Skin epidermis (tissue), 12 donors: ENCODE measurements at regions not wholly inside any gene's neighbourhood (a gene's known extent, or its start where the extent isn't known, plus 50 kb on each side); places are given as distances from the start of the nearest gene placed in this dataset.

Experiments used
- H3K27ac ChIP-seq, 21 experiments: fragments of 200-600 bp; sonication (generic) in 11 of 21; one replicate each; pipeline ENCODE4 v1.5.0; 2020; ENCODE audit warnings: mild to moderate bottlenecking in 3 of 21, inconsistent platforms in 2 of 21, moderate library complexity in 2 of 21
- H3K4me3 ChIP-seq, 7 experiments: fragments of 200-600 bp; sonication (generic) in 2 of 7; one replicate each; pipeline ENCODE4 v1.5.0; 2020; ENCODE audit warnings: inconsistent platforms in 2 of 7, mild to moderate bottlenecking in 2 of 7, moderate library complexity in 1 of 7

- no peak overlapping the region for H3K4me3 ChIP-seq
- no peak overlapping the region for H3K27ac ChIP-seq
Measured at GRCh38 chr22:22123960-22124278, 120.7 kb upstream of the VPREB1 start.

- Histone ChIP-seq H3K27ac (no peak overlapping the region), H3K4me3 (no peak overlapping the region)
Measured at GRCh38 chr22:22123118-22123959, 121.2 kb upstream of the VPREB1 start.

GRCh38 chr22:22122348-22123117, 122.1 kb upstream of the VPREB1 start:
- no peak overlapping the region for H3K27ac ChIP-seq
- no peak overlapping the region for H3K4me3 ChIP-seq

- H3K27ac ChIP-seq, result no peak overlapping the region
- no peak overlapping the region for H3K4me3 ChIP-seq
Measured at GRCh38 chr22:22121445-22121844, 123.1 kb upstream of the VPREB1 start.

- Histone ChIP-seq H3K4me3 (no peak overlapping the region), H3K27ac (no peak overlapping the region)
Measured at GRCh38 chr22:22120160-22120559, 124.4 kb upstream of the VPREB1 start.

- H3K4me3 ChIP-seq, result no peak overlapping the region
Measured at GRCh38 chr22:22118987-22119386, 125.6 kb upstream of the VPREB1 start.

GRCh38 chr22:22117864-22118544, 126.6 kb upstream of the VPREB1 start:
- Histone ChIP-seq H3K27ac (peak overlapping the region in 1 of 21 experiments; percentile 71), H3K4me3 (peak overlapping the region in 3 of 7 experiments; percentile 3 to 22 (median 3))

More at GRCh38 chr22:22118987-22119386, 125.6 kb upstream of the VPREB1 start:
- H3K27ac ChIP-seq, result no peak overlapping the region

GRCh38 chr22:22116997-22117770, 127.4 kb upstream of the VPREB1 start:
- H3K4me3 ChIP-seq, result peak overlapping the region in 2 of 7 experiments; percentile 3 to 22
- peak overlapping the region in 1 of 21 experiments; percentile 71 for H3K27ac ChIP-seq

GRCh38 chr22:22113701-22114100, 130.9 kb upstream of the VPREB1 start:
- Histone ChIP-seq H3K27ac (no peak overlapping the region), H3K4me3 (no peak overlapping the region)

GRCh38 chr22:22112533-22113294, 130.1 kb upstream of the TOP3B start:
- Histone ChIP-seq H3K27ac (no peak overlapping the region), H3K4me3 (no peak overlapping the region)

- Histone ChIP-seq H3K27ac (no peak overlapping the region), H3K4me3 (no peak overlapping the region)
Measured at GRCh38 chr22:22111983-22112382, 129.4 kb upstream of the TOP3B start.

GRCh38 chr22:22111267-22111751, 128.7 kb upstream of the TOP3B start:
- Histone ChIP-seq H3K27ac (peak overlapping the region in 4 of 21 experiments; percentile 18 to 47 (median 30)), H3K4me3 (no peak overlapping the region)

GRCh38 chr22:22110548-22111266, 128.1 kb upstream of the TOP3B start:
- Histone ChIP-seq H3K27ac (peak overlapping the region in 3 of 21 experiments; percentile 21 to 47 (median 39)), H3K4me3 (no peak overlapping the region)

- H3K27ac ChIP-seq, result no peak overlapping the region
- H3K4me3 ChIP-seq, result no peak overlapping the region
Measured at GRCh38 chr22:22109693-22110466, 127.3 kb upstream of the TOP3B start.

- Histone ChIP-seq H3K27ac (no peak overlapping the region), H3K4me3 (no peak overlapping the region)
Measured at GRCh38 chr22:22106855-22107254, 124.3 kb upstream of the TOP3B start.

GRCh38 chr22:22105364-22105763, 122.8 kb upstream of the TOP3B start:
- Histone ChIP-seq H3K4me3 (no peak overlapping the region), H3K27ac (no peak overlapping the region)

GRCh38 chr22:22103078-22103875, 120.7 kb upstream of the TOP3B start:
- no peak overlapping the region for H3K4me3 ChIP-seq
- H3K27ac ChIP-seq, result no peak overlapping the region
